Astrocyte (in vitro differentiated cells and primary cell): ENCODE measurements at regions not wholly inside any gene's neighbourhood (a gene's known extent, or its start where the extent isn't known, plus 50 kb on each side); places are given as distances from the start of the nearest gene placed in this dataset.

Experiments
- DNase-seq: peaks from one replicate; pipeline ENCODE4 v3.0.0-alpha.2; 2010; ENCODE audit warnings: low read depth
- FAIRE-seq: peaks from 2 replicates; lab custom pipeline; 2011; peaks lifted over from hg19 to GRCh38; lab: Jason Lieb, UNC
- H2AFZ ChIP-seq: 2 replicates; pipeline ENCODE4 v1.6.0; 2012; ENCODE audit warnings: low read depth, low read length, inconsistent platforms
- H3K27ac ChIP-seq: 2 replicates; pipeline ENCODE4 v1.5.1; 2011; ENCODE audit warnings: low read depth, low read length, inconsistent platforms
- H3K27me3 ChIP-seq: 2 replicates; pipeline ENCODE4 v1.6.0; 2011; ENCODE audit warnings: low read length, inconsistent platforms; ENCODE audit not compliant: insufficient read depth
- H3K36me3 ChIP-seq: 2 replicates; pipeline ENCODE4 v1.5.1; 2011; ENCODE audit warnings: low read length, inconsistent platforms; ENCODE audit not compliant: insufficient read depth
- H3K4me1 ChIP-seq: 2 replicates; pipeline ENCODE4 v1.5.1; 2011; ENCODE audit warnings: low read length, inconsistent platforms; ENCODE audit not compliant: insufficient read depth
- H3K4me2 ChIP-seq: 2 replicates; pipeline ENCODE4 v1.6.0; 2012; ENCODE audit warnings: low read length, inconsistent platforms
- H3K4me3 ChIP-seq: 2 replicates; pipeline ENCODE4 v1.5.1; 2011; ENCODE audit warnings: low read depth, mild to moderate bottlenecking, low read length, inconsistent platforms; ENCODE audit not compliant: insufficient read depth
- H3K79me2 ChIP-seq: 2 replicates; pipeline ENCODE4 v1.6.0; 2012; ENCODE audit warnings: mild to moderate bottlenecking, low read length, inconsistent platforms; ENCODE audit not compliant: insufficient read depth
- H3K9ac ChIP-seq: 2 replicates; pipeline ENCODE4 v1.6.0; 2012; ENCODE audit warnings: mild to moderate bottlenecking, low read length, inconsistent platforms
- H3K9me3 ChIP-seq: 2 replicates; pipeline ENCODE4 v1.5.1; 2012; ENCODE audit warnings: low read depth, mild to moderate bottlenecking, low read length, inconsistent platforms; ENCODE audit not compliant: insufficient read depth
- H4K20me1 ChIP-seq: 2 replicates; pipeline ENCODE4 v1.6.0; 2012; ENCODE audit warnings: low read length, inconsistent platforms; ENCODE audit not compliant: insufficient read depth
- H3K27ac Mint-ChIP-seq: one replicate; pipeline ENCODE4 v1.8.0; 2021; ENCODE audit warnings: mild to moderate bottlenecking, mixed read lengths; ENCODE audit not compliant: unreplicated experiment
- H3K27me3 Mint-ChIP-seq: one replicate; pipeline ENCODE4 v1.8.0; 2021; ENCODE audit warnings: low read depth, mixed read lengths; ENCODE audit not compliant: unreplicated experiment
- H3K36me3 Mint-ChIP-seq: one replicate; pipeline ENCODE4 v1.8.0; 2021; ENCODE audit warnings: low read depth, mixed read lengths; ENCODE audit not compliant: unreplicated experiment
- H3K4me1 Mint-ChIP-seq: one replicate; pipeline ENCODE4 v1.8.0; 2021; ENCODE audit warnings: low read depth, mixed read lengths; ENCODE audit not compliant: unreplicated experiment
- H3K4me3 Mint-ChIP-seq: one replicate; pipeline ENCODE4 v1.8.0; 2021; ENCODE audit warnings: mild to moderate bottlenecking, moderate library complexity, mixed read lengths; ENCODE audit not compliant: unreplicated experiment
- H3K9me3 Mint-ChIP-seq: one replicate; pipeline ENCODE4 v1.8.0; 2021; ENCODE audit warnings: mild to moderate bottlenecking, mixed read lengths; ENCODE audit not compliant: unreplicated experiment
- EZH2 ChIP-seq: IDR thresholded peaks from 2 replicates; pipeline ENCODE4 v1.6.1; 2012; ENCODE audit warnings: mild to moderate bottlenecking, low read length, inconsistent platforms; ENCODE audit not compliant: insufficient read depth
- TF ChIP-seq, protein P1 (sequence below): IDR thresholded peaks from 2 replicates; pipeline ENCODE4 v1.5.1; 2011; ENCODE audit warnings: low read depth, mild to moderate bottlenecking, inconsistent platforms, low read length, moderate library complexity; ENCODE audit not compliant: insufficient read depth

DNA sequence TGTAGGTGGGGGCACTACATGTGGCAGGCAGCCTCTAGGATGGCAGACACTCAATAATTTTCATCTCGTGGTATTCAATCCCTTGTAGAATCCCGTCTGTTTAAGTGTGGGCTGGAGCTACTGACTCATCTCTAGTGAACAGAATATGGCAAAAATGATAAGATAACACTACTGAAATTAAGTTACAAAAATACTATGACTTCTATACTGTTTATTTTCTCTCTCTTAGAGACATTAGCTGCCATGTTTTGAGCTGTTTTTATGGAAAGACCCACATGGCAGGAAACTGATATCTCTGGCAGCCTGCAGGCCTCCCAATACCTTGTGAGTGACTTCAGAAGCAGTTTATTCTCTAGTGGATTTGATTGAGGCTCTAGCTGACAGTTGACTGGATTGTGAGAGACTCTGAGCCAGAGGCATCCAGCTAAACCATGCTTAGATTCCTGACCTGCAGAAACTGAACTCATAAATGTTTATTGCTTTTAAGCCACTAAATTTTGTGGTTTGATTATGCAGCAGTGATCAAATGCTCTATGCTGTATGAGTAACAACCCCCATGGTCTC, 298.8 kb upstream of the CTSO start:
- Mint-ChIP-seq H3K4me1 (peaks cover 12% of the 10 kb centered on the region), H3K27ac (no peak overlapping the region), H3K4me3 (no peak overlapping the region), H3K9me3 (no peaks in the 10 kb centered on the region), H3K36me3 (no peaks in the 10 kb centered on the region), H3K27me3 (no peaks in the 10 kb centered on the region)
- FAIRE-seq: no peak
- no peak for TF ChIP-seq EZH2
- TF ChIP-seq, protein P1, sequence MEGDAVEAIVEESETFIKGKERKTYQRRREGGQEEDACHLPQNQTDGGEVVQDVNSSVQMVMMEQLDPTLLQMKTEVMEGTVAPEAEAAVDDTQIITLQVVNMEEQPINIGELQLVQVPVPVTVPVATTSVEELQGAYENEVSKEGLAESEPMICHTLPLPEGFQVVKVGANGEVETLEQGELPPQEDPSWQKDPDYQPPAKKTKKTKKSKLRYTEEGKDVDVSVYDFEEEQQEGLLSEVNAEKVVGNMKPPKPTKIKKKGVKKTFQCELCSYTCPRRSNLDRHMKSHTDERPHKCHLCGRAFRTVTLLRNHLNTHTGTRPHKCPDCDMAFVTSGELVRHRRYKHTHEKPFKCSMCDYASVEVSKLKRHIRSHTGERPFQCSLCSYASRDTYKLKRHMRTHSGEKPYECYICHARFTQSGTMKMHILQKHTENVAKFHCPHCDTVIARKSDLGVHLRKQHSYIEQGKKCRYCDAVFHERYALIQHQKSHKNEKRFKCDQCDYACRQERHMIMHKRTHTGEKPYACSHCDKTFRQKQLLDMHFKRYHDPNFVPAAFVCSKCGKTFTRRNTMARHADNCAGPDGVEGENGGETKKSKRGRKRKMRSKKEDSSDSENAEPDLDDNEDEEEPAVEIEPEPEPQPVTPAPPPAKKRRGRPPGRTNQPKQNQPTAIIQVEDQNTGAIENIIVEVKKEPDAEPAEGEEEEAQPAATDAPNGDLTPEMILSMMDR: no peak
- no peaks in the 10 kb centered on the region for H4K20me1 ChIP-seq
- no peaks in the 10 kb centered on the region for H3K9me3 ChIP-seq
- peaks cover 5% of the 10 kb centered on the region for H3K4me1 ChIP-seq
- no peaks in the 10 kb centered on the region for H3K36me3 ChIP-seq
- H2AFZ ChIP-seq: no peak overlapping the region
- H3K4me3 ChIP-seq: no peak overlapping the region
- peak overlapping the region; percentile 14 for H3K27ac ChIP-seq
- no peaks in the 10 kb centered on the region for H3K79me2 ChIP-seq
- H3K4me2 ChIP-seq: no peak overlapping the region
- peak; percentile 51 for DNase-seq
- no peak overlapping the region for H3K9ac ChIP-seq
- no peaks in the 10 kb centered on the region for H3K27me3 ChIP-seq

DNA sequence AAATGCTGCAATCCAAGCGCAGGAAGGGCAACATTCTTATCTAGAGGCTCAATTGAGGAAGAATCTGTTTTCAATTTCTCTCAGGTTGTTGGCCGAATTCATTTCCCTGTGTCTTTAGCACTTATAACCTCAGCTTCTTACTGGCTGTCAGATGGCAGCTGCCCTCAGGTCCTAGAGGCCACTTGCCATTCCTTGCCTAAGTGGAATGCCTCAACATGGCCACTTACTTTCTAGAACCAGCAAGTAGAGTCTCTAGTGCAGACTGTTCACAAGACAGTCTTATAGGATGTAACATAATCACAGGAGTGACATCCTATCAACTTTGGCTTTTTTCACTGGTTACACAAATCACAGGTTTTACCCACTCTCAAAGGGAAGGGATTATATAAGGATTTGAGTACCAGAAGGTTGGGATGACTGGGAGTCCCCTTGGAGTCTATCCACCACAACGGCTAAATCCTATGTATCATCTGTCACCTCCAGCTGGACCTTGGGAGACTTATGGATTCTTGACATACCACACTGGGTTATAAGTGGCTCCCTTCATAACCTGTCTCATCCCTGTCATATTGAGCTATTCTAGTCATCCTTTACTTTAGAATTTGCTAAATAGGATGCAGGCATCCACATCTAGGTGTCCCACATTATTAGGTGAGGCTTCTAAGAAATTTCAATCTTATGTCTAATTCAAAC, 297.9 kb upstream of the CTSO start:
- H3K4me1 Mint-ChIP-seq: peaks cover 12% of the 10 kb centered on the region
- H3K27me3 Mint-ChIP-seq: no peaks in the 10 kb centered on the region
- Histone ChIP-seq H3K4me1 (peaks cover 5% of the 10 kb centered on the region), H4K20me1 (no peaks in the 10 kb centered on the region), H2AFZ (no peak overlapping the region), H3K27me3 (no peaks in the 10 kb centered on the region), H3K9ac (no peak overlapping the region), H3K79me2 (no peaks in the 10 kb centered on the region), H3K27ac (no peak overlapping the region), H3K4me3 (no peak overlapping the region), H3K9me3 (no peaks in the 10 kb centered on the region), H3K36me3 (no peaks in the 10 kb centered on the region), H3K4me2 (no peak overlapping the region)
- DNase-seq (peak; percentile 8), FAIRE-seq (no peak)
- no peaks in the 10 kb centered on the region for H3K36me3 Mint-ChIP-seq
- H3K9me3 Mint-ChIP-seq: no peaks in the 10 kb centered on the region
- TF ChIP-seq, protein P1: no peak
- no peak for TF ChIP-seq EZH2
- no peak overlapping the region for H3K27ac Mint-ChIP-seq
- H3K4me3 Mint-ChIP-seq: no peak overlapping the region

DNA sequence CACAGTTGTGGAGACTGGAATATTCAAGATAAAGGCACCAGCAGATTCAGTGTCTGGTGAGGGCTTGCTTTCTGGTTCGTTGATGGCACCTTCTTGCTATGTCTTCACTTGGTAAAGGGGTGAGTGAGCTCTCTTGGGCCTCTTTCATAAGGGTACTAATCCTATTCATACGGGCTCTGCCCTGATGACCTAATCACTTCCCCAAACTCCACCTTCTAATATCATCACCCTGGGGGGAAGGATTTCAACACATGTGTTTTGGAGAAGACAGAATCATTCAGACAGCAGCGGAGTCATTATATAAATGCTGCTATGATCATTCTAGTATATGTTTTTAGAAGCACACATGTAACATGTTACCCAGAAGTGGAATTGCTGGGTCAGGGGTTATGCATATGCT, 295.3 kb upstream of the CTSO start:
- Mint-ChIP-seq H3K27ac (no peak overlapping the region), H3K4me3 (no peak overlapping the region), H3K36me3 (no peaks in the 10 kb centered on the region), H3K4me1 (peaks cover 12% of the 10 kb centered on the region), H3K9me3 (no peaks in the 10 kb centered on the region), H3K27me3 (no peaks in the 10 kb centered on the region)
- Histone ChIP-seq H3K36me3 (no peaks in the 10 kb centered on the region), H3K9ac (no peak overlapping the region), H3K4me2 (no peak overlapping the region), H3K4me3 (no peak overlapping the region), H3K4me1 (peaks cover 5% of the 10 kb centered on the region), H3K27me3 (no peaks in the 10 kb centered on the region), H2AFZ (no peak overlapping the region), H4K20me1 (no peaks in the 10 kb centered on the region), H3K9me3 (no peaks in the 10 kb centered on the region), H3K79me2 (no peaks in the 10 kb centered on the region), H3K27ac (no peak overlapping the region)
- FAIRE-seq (no peak), DNase-seq (no peak)
- TF ChIP-seq, protein P1: no peak
- TF ChIP-seq EZH2: no peak
